Astrocyte of the spinal cord (primary cell): ENCODE measurements at regions not wholly inside any gene's neighbourhood (a gene's known extent, or its start where the extent isn't known, plus 50 kb on each side); places are given as distances from the start of the nearest gene placed in this dataset.

Experiments
- DNase-seq: peaks from one replicate; pipeline ENCODE4 v3.0.0; 2011; ENCODE audit warnings: low read depth, low spot score
- H3K4me3 ChIP-seq: 2 replicates; pipeline ENCODE4 v1.5.1; 2011; ENCODE audit warnings: low read depth, mild to moderate bottlenecking, low read length, moderate library complexity
- in situ Hi-C: cut with HindIII; loops from 2 replicates; pipeline ENCODE4 v1.10.0; 2017; ENCODE audit warnings: low sequenced_read_pairs
- TF ChIP-seq, protein P1 (sequence below): IDR thresholded peaks from 2 replicates; pipeline ENCODE4 v1.5.1; 2012; ENCODE audit warnings: low read depth, mild to moderate bottlenecking, low read length, inconsistent platforms

DNA sequence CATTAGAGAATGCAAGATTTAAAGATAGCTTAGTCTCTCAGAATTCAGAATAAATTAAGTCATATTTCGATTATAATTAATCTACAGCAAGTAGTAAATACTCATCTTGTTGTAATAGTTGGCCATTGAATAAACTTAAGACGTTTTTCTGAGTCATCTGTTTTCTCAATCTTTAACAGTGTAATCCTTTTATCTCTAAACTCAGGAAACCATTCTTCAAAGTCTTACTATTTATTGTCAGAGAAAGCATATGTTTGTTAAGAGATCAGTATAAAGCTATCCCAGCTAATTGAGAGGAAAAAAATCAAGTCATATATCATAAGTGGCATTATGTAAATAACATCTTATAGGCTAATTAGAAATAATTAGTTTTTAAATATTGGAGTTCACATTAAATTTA lies 201.2 kb upstream of the ADAMTS5 start:
- H3K4me3 ChIP-seq: no peak overlapping the region
- no peak for DNase-seq
- in situ Hi-C loops: no loop called here
- TF ChIP-seq, protein P1, sequence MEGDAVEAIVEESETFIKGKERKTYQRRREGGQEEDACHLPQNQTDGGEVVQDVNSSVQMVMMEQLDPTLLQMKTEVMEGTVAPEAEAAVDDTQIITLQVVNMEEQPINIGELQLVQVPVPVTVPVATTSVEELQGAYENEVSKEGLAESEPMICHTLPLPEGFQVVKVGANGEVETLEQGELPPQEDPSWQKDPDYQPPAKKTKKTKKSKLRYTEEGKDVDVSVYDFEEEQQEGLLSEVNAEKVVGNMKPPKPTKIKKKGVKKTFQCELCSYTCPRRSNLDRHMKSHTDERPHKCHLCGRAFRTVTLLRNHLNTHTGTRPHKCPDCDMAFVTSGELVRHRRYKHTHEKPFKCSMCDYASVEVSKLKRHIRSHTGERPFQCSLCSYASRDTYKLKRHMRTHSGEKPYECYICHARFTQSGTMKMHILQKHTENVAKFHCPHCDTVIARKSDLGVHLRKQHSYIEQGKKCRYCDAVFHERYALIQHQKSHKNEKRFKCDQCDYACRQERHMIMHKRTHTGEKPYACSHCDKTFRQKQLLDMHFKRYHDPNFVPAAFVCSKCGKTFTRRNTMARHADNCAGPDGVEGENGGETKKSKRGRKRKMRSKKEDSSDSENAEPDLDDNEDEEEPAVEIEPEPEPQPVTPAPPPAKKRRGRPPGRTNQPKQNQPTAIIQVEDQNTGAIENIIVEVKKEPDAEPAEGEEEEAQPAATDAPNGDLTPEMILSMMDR: no peak

DNA sequence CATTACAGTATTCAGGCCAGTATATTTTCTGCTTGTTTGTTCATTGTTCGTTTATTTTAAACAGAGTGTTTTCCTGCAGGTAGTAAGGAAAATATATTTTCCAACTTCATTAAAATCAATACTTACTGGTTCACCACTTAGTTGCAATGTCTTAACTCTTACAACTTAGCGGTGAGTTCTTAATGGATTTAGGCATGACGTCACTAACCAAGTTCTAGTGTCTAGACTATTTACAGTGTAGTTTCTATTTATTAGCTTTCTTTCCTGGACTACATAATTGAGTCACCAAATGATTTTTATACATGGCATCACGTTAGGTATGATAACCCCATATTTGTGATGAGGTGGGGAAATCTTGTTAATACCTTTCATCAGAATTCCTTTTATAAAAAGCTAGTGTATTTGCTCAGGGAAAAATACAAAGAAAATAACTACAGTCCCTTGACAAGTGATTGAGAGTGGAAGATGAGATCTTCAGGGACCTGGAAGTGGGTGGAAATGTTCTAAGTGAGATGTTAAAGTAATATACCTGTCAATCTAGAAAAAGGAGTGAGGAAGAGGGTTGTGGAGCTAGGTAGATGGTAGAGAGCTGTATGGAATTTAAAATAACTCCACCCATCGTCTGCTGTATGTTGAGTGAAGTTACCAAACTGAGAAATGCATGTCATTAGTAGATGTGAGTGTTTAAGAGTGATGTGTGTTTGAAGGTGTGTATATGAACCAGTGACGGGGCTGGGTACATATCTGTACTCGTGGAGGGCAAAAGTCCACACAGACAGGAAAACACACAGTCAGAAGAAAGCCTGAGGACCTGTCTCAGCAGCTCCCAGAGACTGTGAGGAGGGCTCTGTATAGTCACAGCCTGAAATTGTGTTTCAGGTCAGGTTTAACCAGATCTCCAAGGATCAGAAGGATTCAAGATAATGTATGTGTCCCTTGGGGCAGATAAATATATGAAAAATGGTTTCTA lies 197.6 kb upstream of the ADAMTS5 start:
- no peak for DNase-seq
- TF ChIP-seq, protein P1: no peak
- in situ Hi-C loops: no loop called here
- H3K4me3 ChIP-seq: no peak overlapping the region

GRCh38 chr21:27158967-27159366 lies 192.1 kb upstream of the ADAMTS5 start:
- TF ChIP-seq, protein P1: no peak
- H3K4me3 ChIP-seq: no peak overlapping the region
- DNase-seq: no peak
- in situ Hi-C loops: no loop called here

- H3K4me3 ChIP-seq: no peak overlapping the region
- TF ChIP-seq, protein P1: no peak
- DNase-seq: no peak
- in situ Hi-C loops: no loop called here
Observed at GRCh38 chr21:27157097-27157496, 190.2 kb upstream of the ADAMTS5 start.

GRCh38 chr21:27156666-27157065 lies 189.8 kb upstream of the ADAMTS5 start:
- no peak overlapping the region for H3K4me3 ChIP-seq
- in situ Hi-C loops: no loop called here
- no peak for DNase-seq
- TF ChIP-seq, protein P1: no peak

GRCh38 chr21:27155130-27155500 lies 188.2 kb upstream of the ADAMTS5 start:
- DNase-seq: no peak
- in situ Hi-C loops: no loop called here
- TF ChIP-seq, protein P1: no peak
- no peak overlapping the region for H3K4me3 ChIP-seq
